Central memory CD8-positive, alpha-beta T cell (primary cell): ENCODE measurements at regions not wholly inside any gene's neighbourhood (a gene's known extent, or its start where the extent isn't known, plus 50 kb on each side); places are given as distances from the start of the nearest gene placed in this dataset.

Experiments used
- ATAC-seq: fragments of 150-1000 bp; cut with Tn5 transposase; replicated peaks from 2 replicates; pipeline ENCODE4 v1.10.0; 2022; ENCODE audit warnings: mild to moderate bottlenecking, moderate FRiP score, moderate number of reproducible peaks; ENCODE audit not compliant: poor library complexity, severe bottlenecking; ENCODE audit errors: extremely low read depth
- DNase-seq, 2 donors: peaks; one replicate each; pipeline ENCODE4 v3.0.0; 2021; ENCODE audit warnings: low spot score in 2 of 2
- H3K27ac Mint-ChIP-seq: one replicate; pipeline ENCODE4 v1.8.0; 2022; ENCODE audit warnings: low read depth, mild to moderate bottlenecking, moderate library complexity, mixed read lengths
- H3K27me3 Mint-ChIP-seq: one replicate; pipeline ENCODE4 v1.8.0; 2022; ENCODE audit warnings: mixed read lengths
- H3K36me3 Mint-ChIP-seq: one replicate; pipeline ENCODE4 v1.8.0; 2022; ENCODE audit warnings: mild to moderate bottlenecking, moderate library complexity, mixed read lengths; ENCODE audit not compliant: insufficient read depth
- H3K4me1 Mint-ChIP-seq: one replicate; pipeline ENCODE4 v1.8.0; 2022; ENCODE audit warnings: mixed read lengths
- H3K4me3 Mint-ChIP-seq: one replicate; pipeline ENCODE4 v1.8.0; 2022; ENCODE audit warnings: mild to moderate bottlenecking, moderate library complexity, mixed read lengths
- H3K9me3 Mint-ChIP-seq: one replicate; pipeline ENCODE4 v1.8.0; 2022; ENCODE audit warnings: mixed read lengths

GRCh38 chr6:37095997-37096396, 74.0 kb upstream of the PIM1 start:
- H3K9me3 Mint-ChIP-seq: no peaks in the 10 kb centered on the region
- no peaks in the 10 kb centered on the region for H3K36me3 Mint-ChIP-seq
- H3K27me3 Mint-ChIP-seq: no peaks in the 10 kb centered on the region
- H3K4me1 Mint-ChIP-seq: no peaks in the 10 kb centered on the region
- ATAC-seq (no peak), DNase-seq (no peak)
- H3K4me3 Mint-ChIP-seq: no peak overlapping the region
- peak overlapping the region; percentile 13 for H3K27ac Mint-ChIP-seq

DNA sequence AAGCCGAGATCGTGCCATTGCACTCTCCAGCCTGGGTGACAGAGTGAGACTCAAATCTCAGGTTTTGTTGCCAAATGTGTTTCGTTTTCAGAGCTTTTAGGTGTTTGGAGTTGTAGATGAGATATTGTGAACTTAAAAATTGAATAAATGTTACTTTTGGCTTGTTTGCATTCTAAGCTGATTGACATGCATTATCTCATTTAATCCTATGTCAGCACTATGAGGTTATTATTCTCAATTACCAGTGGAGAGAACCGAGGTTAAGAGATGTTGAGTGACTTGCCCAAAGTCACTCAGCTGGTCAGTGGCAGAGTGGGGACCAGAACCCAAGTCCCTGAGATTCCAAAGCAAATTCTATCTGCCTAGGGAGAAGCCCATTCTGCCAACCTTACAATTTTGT, 72.6 kb upstream of the PIM1 start:
- Mint-ChIP-seq H3K9me3 (no peaks in the 10 kb centered on the region), H3K27ac (no peak overlapping the region)

DNA sequence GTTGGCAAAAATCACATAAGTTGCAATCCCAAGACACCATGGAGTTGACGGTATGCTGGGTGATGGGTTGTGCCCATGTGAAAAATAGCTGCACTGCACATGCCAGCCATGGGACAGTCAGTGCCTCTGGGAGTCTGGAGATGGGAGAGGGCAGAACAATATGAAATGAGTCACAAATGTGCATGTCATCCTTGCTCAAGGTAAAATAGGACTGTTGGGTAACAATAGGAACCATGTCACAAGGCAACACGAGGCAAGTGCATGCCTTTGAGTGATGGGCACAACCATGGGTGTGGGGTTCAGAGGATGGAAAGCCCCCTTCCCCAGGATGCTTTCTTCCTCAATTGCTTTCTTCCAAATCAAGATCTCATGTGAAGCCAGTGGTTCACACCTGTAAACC, 70.5 kb upstream of the PIM1 start:
- Mint-ChIP-seq H3K4me3 (no peak overlapping the region), H3K27ac (no peak overlapping the region), H3K9me3 (no peaks in the 10 kb centered on the region), H3K4me1 (peaks cover 18% of the 10 kb centered on the region), H3K36me3 (peaks cover 2% of the 10 kb centered on the region), H3K27me3 (no peaks in the 10 kb centered on the region)
- no peak for DNase-seq
- no peak for ATAC-seq

More for the DNA sequence above, 72.6 kb upstream of the PIM1 start:
- Mint-ChIP-seq H3K4me3 (no peak overlapping the region), H3K4me1 (peaks cover 8% of the 10 kb centered on the region), H3K27me3 (no peaks in the 10 kb centered on the region), H3K36me3 (peaks cover 2% of the 10 kb centered on the region)
- no peak for DNase-seq
- no peak for ATAC-seq

DNA sequence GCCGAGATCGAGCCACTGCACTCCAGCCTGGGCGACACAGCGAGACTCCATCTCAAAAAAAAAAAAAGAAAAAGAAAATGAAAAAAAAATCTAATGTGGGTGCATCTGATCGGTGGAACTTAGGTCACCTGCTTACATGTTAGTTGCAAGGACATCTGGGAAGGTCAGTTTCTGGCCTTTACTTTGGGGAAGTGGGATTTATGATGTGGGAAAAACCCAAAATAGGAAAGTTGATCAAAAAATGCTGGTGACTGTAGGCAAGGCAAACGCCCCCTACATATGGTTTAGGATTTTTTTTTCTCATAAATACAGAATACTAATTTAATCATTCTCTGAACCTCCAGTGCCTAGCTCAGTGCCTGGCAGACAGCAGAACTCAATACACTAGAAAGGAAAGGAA, 69.2 kb upstream of the PIM1 start:
- H3K27ac Mint-ChIP-seq: peak overlapping the region; percentile 46

GRCh38 chr6:37101991-37102298, 68.0 kb upstream of the PIM1 start:
- Mint-ChIP-seq H3K36me3 (peaks cover 2% of the 10 kb centered on the region), H3K4me3 (peak overlapping the region; percentile 58), H3K9me3 (no peaks in the 10 kb centered on the region), H3K27me3 (no peaks in the 10 kb centered on the region), H3K27ac (peak overlapping the region; percentile 84), H3K4me1 (peaks cover 18% of the 10 kb centered on the region)
- no peak for DNase-seq
- ATAC-seq: no peak

More for the DNA sequence above, 69.2 kb upstream of the PIM1 start:
- no peaks in the 10 kb centered on the region for H3K9me3 Mint-ChIP-seq
- H3K27me3 Mint-ChIP-seq: no peaks in the 10 kb centered on the region
- DNase-seq: no peak
- no peak overlapping the region for H3K4me3 Mint-ChIP-seq
- no peak for ATAC-seq
- peaks cover 2% of the 10 kb centered on the region for H3K36me3 Mint-ChIP-seq
- peaks cover 18% of the 10 kb centered on the region for H3K4me1 Mint-ChIP-seq

GRCh38 chr6:37102299-37103168, 67.4 kb upstream of the PIM1 start:
- Mint-ChIP-seq H3K4me1 (peaks cover 18% of the 10 kb centered on the region), H3K4me3 (peak overlapping the region; percentile 58), H3K27me3 (no peaks in the 10 kb centered on the region), H3K9me3 (no peaks in the 10 kb centered on the region), H3K36me3 (peaks cover 2% of the 10 kb centered on the region), H3K27ac (peak overlapping the region; percentile 84)
- ATAC-seq (peak; percentile 96), DNase-seq (peak; percentile 49 to 77)

GRCh38 chr6:37103169-37104039, 66.5 kb upstream of the PIM1 start:
- no peak for ATAC-seq

DNA sequence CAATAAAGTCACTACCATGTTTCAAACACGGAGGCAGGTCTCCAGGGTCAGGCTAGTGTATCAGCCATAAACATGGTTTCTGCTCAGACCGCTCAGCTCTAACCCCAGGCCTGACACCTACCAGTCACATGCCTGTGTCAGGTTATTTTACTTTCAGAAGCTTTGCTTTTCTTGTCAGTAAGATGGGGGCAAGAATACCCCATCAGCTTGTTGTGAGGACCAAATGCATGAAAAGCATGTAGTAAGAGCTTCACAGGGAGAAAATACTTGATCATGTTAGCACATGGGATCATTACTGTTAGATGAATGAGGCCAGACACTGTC, 65.2 kb upstream of the PIM1 start:
- peaks cover 2% of the 10 kb centered on the region for H3K36me3 Mint-ChIP-seq
- no peak overlapping the region for H3K27ac Mint-ChIP-seq
- DNase-seq (no peak), ATAC-seq (no peak)
- no peak overlapping the region for H3K4me3 Mint-ChIP-seq
- no peaks in the 10 kb centered on the region for H3K27me3 Mint-ChIP-seq
- H3K4me1 Mint-ChIP-seq: peaks cover 18% of the 10 kb centered on the region
- no peaks in the 10 kb centered on the region for H3K9me3 Mint-ChIP-seq

More at GRCh38 chr6:37103169-37104039, 66.5 kb upstream of the PIM1 start:
- no peak for DNase-seq
- no peaks in the 10 kb centered on the region for H3K9me3 Mint-ChIP-seq
- peak overlapping the region; percentile 58 for H3K4me3 Mint-ChIP-seq
- peak overlapping the region; percentile 84 for H3K27ac Mint-ChIP-seq
- peaks cover 2% of the 10 kb centered on the region for H3K36me3 Mint-ChIP-seq
- H3K4me1 Mint-ChIP-seq: peaks cover 18% of the 10 kb centered on the region
- H3K27me3 Mint-ChIP-seq: no peaks in the 10 kb centered on the region

DNA sequence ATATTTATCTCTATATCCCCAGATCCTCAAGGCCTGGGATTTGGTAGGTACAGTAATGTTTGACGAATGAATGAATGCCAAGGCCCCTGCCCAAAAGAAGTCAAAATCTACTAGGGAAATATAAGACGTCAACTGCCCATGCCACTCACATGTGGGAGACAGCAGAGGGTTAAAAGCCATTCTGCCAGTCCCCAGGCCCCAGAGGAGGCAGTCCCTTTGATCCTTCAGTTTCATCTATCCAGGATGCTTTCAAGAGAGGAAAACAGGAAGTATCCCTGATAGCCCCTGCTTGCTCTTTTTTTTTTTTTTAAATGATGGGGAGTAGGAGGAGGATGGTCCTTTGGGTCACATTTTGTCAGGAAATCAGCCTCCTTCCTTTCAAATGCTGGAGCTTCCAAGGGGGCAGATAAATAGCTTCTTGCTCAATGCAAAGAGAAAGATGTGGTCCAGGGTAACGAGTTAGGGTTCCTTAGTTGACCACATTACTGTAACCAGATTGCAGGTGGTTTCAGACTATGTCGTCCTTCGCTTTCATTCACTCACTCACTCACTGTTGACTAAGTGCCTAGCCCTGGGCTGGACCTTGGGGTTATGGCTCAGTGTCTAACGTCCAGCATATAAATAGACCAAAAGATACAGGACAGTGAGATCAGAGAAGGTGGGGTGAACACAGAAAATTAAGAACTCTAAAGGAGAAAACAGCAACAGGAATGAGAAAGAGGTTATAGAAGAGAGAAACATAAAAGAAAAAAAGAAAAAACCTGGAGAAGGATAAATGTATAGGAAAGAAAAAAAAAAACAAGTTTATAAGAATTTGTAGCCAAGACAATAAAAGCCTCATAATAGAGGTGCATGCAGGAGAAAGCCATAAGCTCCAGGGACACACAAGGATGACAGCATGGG, 64.6 kb upstream of the PIM1 start:
- H3K4me1 Mint-ChIP-seq: peaks cover 18% of the 10 kb centered on the region
- no peak overlapping the region for H3K27ac Mint-ChIP-seq
- H3K36me3 Mint-ChIP-seq: peaks cover 2% of the 10 kb centered on the region
- no peak for DNase-seq
- H3K9me3 Mint-ChIP-seq: no peaks in the 10 kb centered on the region
- no peaks in the 10 kb centered on the region for H3K27me3 Mint-ChIP-seq
- H3K4me3 Mint-ChIP-seq: no peak overlapping the region
- no peak for ATAC-seq

DNA sequence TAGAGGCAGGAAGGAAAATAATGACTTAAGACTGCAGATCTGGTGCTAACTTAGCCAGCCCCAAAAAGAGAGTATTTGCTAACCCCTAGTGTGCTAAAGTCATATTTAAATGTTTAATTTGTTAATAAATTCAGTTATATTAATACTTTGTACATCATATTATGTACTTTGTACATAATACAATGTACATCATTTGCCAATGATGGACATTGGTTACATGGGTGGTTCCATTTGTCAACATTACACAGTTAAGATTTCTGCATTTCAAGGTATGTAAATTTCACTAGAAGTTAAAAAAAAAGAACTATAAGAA, 63.9 kb upstream of the PIM1 start:
- Mint-ChIP-seq H3K27me3 (no peaks in the 10 kb centered on the region), H3K36me3 (peaks cover 2% of the 10 kb centered on the region), H3K4me1 (peaks cover 18% of the 10 kb centered on the region), H3K9me3 (no peaks in the 10 kb centered on the region), H3K4me3 (no peak overlapping the region), H3K27ac (no peak overlapping the region)
- no peak for DNase-seq
- no peak for ATAC-seq

- H3K27me3 Mint-ChIP-seq: no peaks in the 10 kb centered on the region
Observed at GRCh38 chr6:37106554-37106953, 63.4 kb upstream of the PIM1 start.

GRCh38 chr6:37106982-37107491, 62.9 kb upstream of the PIM1 start:
- peaks cover 13% of the 10 kb centered on the region for H3K4me1 Mint-ChIP-seq
- H3K27me3 Mint-ChIP-seq: no peaks in the 10 kb centered on the region
- no peak overlapping the region for H3K27ac Mint-ChIP-seq
- no peaks in the 10 kb centered on the region for H3K9me3 Mint-ChIP-seq
- ATAC-seq (no peak), DNase-seq (no peak)
- no peak overlapping the region for H3K4me3 Mint-ChIP-seq
- H3K36me3 Mint-ChIP-seq: no peaks in the 10 kb centered on the region

More at GRCh38 chr6:37106554-37106953, 63.4 kb upstream of the PIM1 start:
- Mint-ChIP-seq H3K36me3 (peaks cover 2% of the 10 kb centered on the region), H3K27ac (no peak overlapping the region), H3K4me3 (no peak overlapping the region), H3K4me1 (peaks cover 18% of the 10 kb centered on the region), H3K9me3 (no peaks in the 10 kb centered on the region)
- DNase-seq (no peak), ATAC-seq (no peak)
